ENCODE measurements at regions not wholly inside any gene's neighbourhood (a gene's known extent, or its start where the extent isn't known, plus 50 kb on each side); places are given as distances from the start of the nearest gene placed in this dataset.

GRCh38 chr4:96380106-96380505 lies 540.2 kb downstream of the PDHA2 start:
- Histone ChIP-seq H4K20me1 (ENCODE audit: insufficient read depth, low read length) (no peaks in the 10 kb centered on the region), H3K9ac (ENCODE audit: low read length) (no peak overlapping the region), H3K79me2 (ENCODE audit: insufficient read depth, low read length) (no peaks in the 10 kb centered on the region), H3F3A (ENCODE audit: insufficient read depth, low read length) (no peaks in the 10 kb centered on the region), H3K27me3 (ENCODE audit: insufficient read depth, low read length) (no peaks in the 10 kb centered on the region), H3K36me3 (ENCODE audit: insufficient read depth, low read length) (no peaks in the 10 kb centered on the region), H3K4me2 (ENCODE audit: low read length) (no peak overlapping the region), H3K4me1 (ENCODE audit: insufficient read depth, low read length, severe bottlenecking) (no peaks in the 10 kb centered on the region), H2AFZ (ENCODE audit: low read length) (no peak overlapping the region), H3K4me3 (ENCODE audit: low read depth, low read length, poor library complexity, severe bottlenecking) (no peak overlapping the region), H3K9me3 (ENCODE audit: low read length) (no peaks in the 10 kb centered on the region), H3K27ac (ENCODE audit: low read depth, low read length, poor library complexity, severe bottlenecking) (no peak overlapping the region), H3K9me2 (ENCODE audit: low read depth, low read length) (no peaks in the 10 kb centered on the region)
- TF ChIP-seq CTCF (IDR thresholded peaks at IDR 0.05; ENCODE audit: low read length) = no peak

GRCh38 chr4:96383349-96383748 lies 543.5 kb downstream of the PDHA2 start:
- Histone ChIP-seq H3K9me2 (ENCODE audit: low read depth, low read length) (no peaks in the 10 kb centered on the region), H4K20me1 (ENCODE audit: insufficient read depth, low read length) (no peaks in the 10 kb centered on the region), H3K27ac (ENCODE audit: low read depth, low read length, poor library complexity, severe bottlenecking) (no peak overlapping the region), H2AFZ (ENCODE audit: low read length) (no peak overlapping the region), H3F3A (ENCODE audit: insufficient read depth, low read length) (no peaks in the 10 kb centered on the region), H3K4me2 (ENCODE audit: low read length) (no peak overlapping the region), H3K4me3 (ENCODE audit: low read depth, low read length, poor library complexity, severe bottlenecking) (no peak overlapping the region), H3K36me3 (ENCODE audit: insufficient read depth, low read length) (no peaks in the 10 kb centered on the region), H3K9ac (ENCODE audit: low read length) (no peak overlapping the region), H3K79me2 (ENCODE audit: insufficient read depth, low read length) (no peaks in the 10 kb centered on the region), H3K27me3 (ENCODE audit: insufficient read depth, low read length) (no peaks in the 10 kb centered on the region), H3K9me3 (ENCODE audit: low read length) (no peaks in the 10 kb centered on the region), H3K4me1 (ENCODE audit: insufficient read depth, low read length, severe bottlenecking) (no peaks in the 10 kb centered on the region)
- TF ChIP-seq EZH2 (IDR thresholded peaks at IDR 0.05; ENCODE audit: borderline replicate concordance, low read length) (no peak), CTCF (IDR thresholded peaks at IDR 0.05; ENCODE audit: low read length) (no peak)

DNA sequence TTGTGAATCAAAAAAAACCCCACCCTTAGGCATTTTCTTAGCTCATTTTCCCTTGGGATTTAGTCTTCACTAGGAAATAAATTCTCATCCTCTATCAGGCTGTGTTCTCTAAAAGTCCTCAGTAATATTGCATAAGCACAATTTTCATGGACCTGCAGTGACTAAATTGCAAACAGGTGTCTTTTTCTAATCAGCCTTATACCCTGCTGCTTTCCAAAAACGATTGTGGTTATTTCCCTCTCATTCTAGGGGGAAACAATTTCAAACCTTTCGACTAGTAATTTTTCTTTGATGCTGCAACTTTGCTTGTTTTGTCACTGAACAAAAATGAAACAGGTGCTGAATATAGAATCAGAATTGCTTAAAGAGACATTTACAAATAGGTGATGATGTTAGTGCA lies 549.9 kb downstream of the PDHA2 start:
- Histone ChIP-seq H3F3A (ENCODE audit: insufficient read depth, low read length) (no peaks in the 10 kb centered on the region), H3K4me3 (ENCODE audit: low read depth, low read length, poor library complexity, severe bottlenecking) (no peak overlapping the region), H3K27me3 (ENCODE audit: insufficient read depth, low read length) (no peaks in the 10 kb centered on the region), H3K9ac (ENCODE audit: low read length) (no peak overlapping the region), H3K27ac (ENCODE audit: low read depth, low read length, poor library complexity, severe bottlenecking) (no peak overlapping the region), H3K4me1 (ENCODE audit: insufficient read depth, low read length, severe bottlenecking) (no peaks in the 10 kb centered on the region), H4K20me1 (ENCODE audit: insufficient read depth, low read length) (no peaks in the 10 kb centered on the region), H3K9me3 (ENCODE audit: low read length) (no peaks in the 10 kb centered on the region), H3K36me3 (ENCODE audit: insufficient read depth, low read length) (no peaks in the 10 kb centered on the region), H3K79me2 (ENCODE audit: insufficient read depth, low read length) (no peaks in the 10 kb centered on the region), H3K4me2 (ENCODE audit: low read length) (no peak overlapping the region), H3K9me2 (ENCODE audit: low read depth, low read length) (no peaks in the 10 kb centered on the region), H2AFZ (ENCODE audit: low read length) (no peak overlapping the region)
- TF ChIP-seq CTCF (IDR thresholded peaks at IDR 0.05; ENCODE audit: low read length) = no peak
- no peak for TF ChIP-seq EZH2 (IDR thresholded peaks at IDR 0.05; ENCODE audit: borderline replicate concordance, low read length)
